SK-N-DZ (cell line): ENCODE measurements at regions not wholly inside any gene's neighbourhood (a gene's known extent, or its start where the extent isn't known, plus 50 kb on each side); places are given as distances from the start of the nearest gene placed in this dataset.
A peak's percentile ranks its signal among the peaks of the same experiment; 100 is the strongest.

ENCODE experiments used
- DNase-seq: peaks from one replicate; pipeline ENCODE4 v3.0.0-alpha.2; 2015; ENCODE audit warnings: low spot score

DNA sequence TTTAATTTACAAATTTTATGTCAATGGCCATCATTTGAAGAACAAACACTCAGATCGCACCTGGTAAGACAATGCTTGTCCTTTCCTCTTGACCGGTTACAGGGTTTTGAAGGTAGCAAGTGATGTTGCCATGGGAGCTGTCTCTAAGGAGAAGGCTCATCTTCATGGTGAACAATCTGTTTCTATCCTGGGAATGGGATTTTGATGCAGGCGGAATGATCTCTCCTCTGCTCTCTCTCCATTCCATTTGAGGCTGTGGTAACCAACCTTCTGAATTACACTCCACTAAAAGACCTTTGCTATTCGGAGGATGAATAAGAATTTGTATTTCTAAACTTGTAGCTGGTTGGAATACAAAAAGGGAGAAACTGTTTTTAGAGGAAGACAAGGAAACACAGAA, 57.9 kb upstream of the SLC5A9 start:
- no peak for DNase-seq

DNA sequence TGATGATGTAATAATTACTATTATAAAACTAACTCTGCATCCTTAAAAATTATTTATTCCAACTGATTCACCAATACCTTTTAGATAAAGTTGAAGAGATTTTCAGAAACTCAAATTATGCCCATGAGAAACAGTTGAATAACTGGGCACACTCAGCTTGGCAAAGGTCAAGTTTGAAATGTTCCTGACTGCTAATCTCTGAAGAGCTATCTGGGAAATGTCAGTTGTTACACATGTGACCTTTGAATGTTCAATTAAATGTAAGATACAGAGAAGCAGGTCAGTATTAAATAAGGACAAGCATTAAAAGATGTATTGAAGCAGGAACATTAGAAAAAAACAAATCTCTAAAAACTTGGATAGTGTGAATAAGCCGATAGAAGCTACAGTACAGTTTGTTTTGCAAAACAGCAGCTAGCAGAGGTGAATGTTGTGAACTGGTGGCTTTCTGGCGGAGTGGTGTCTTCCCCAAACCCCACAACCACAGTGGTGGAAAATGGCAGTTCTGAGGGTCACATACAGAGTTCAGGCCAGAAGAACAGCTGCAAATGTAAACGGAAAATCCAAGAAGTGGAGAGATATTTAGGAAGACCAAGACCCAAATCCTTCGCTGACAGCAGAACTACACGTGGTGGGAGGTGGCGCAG, 61.9 kb upstream of the SLC5A9 start:
- peak; percentile 31 for DNase-seq

DNA sequence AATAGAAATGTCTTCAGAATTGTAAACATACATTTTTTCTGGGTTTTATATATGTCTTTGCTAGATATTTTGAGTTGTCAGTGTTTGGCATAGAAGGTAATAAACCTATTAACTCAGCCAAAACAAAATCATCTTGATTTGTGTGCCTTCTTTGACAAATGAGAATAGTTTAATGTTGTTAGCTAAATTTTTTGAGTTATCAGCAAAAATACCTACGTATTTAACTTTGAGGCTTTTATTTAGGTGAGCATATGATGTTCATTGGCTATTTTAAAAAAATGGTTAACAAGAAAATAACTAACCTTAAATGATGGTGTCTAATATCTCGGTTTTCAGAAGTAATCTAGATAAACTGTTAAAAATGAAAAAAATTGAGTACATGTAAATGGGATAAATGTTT, 83.2 kb upstream of the SLC5A9 start:
- no peak for DNase-seq

DNA sequence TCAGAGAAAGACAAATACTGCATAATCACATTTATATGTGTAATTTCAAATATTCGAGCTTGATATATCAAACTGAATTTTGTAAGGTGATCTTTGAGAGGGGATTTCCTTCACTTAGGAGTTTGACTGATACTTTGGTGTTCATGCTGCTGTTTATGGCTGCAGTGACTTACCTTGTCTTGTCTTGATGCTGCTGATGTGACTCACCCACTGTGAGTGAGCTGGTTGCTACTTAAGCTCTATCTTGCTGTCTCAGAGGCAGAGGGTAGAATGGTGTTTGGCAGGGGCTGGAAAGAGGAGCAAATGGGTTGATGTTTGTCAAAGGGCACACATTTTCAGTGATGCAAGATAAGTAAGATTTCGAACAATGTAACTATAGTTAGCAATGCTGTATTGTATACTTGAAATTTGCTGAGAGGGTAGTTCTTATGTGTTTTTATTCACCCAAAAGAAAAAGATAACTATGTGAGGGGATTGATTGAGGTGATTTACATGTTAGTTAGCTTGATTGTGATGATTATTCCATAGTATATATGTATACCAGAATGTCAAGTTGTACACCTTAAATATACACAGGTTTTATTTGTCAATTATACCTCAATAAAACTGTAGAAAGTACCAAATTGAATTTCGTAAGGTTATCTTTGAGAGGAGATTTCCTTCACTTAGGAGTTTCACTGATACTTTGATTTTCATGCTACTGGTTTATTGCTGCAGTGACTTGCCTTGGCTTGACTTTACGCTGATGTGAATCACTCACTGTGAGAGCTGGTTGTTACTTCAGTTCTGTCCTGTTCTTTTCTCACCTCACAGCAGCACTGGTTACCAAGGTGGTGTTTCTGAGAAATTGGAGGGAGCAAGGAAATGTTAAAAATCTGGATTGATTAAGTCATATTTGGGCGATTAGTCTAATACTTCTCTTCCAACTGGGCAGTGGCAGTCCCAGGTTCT, 94.5 kb upstream of the SLC5A9 start:
- DNase-seq = no peak

DNA sequence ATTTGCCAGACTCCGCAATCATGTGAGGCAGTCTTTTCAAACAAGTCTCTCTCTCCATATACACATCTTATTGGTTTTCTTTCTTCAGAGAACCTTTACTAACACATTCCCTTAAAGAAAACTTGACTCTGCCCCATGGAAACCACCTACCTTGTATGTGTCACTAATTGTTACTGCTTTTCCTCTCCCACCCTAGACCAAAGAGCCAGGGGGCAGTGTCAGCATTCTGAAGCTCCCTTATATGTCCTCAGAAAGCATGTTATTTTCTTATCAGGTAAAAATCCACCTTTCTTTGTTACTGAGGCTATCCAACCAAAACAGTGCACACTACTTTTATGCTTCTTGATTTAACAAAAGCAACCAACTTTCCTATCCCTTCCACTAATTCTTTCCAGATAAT, 98.9 kb upstream of the SLC5A9 start:
- DNase-seq = no peak

DNA sequence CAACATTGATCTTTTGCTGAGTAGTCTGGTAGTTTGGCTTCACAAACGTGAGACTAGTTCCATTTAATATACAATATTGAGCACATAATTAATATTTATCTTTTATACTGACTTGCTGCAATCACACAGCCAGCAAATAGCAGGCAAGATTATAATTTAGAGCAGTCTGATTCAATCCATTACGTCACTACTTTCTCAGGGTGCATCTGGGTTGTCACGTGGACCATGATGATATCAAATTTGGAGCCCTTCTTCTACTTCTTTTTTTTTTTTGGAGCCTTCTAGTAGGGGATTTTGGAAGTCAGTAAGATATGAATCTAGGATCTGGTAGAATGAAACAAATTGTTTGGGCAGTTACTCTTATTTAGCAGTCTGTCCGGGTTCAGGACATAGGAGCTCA, 100.6 kb upstream of the SLC5A9 start:
- no peak for DNase-seq

DNA sequence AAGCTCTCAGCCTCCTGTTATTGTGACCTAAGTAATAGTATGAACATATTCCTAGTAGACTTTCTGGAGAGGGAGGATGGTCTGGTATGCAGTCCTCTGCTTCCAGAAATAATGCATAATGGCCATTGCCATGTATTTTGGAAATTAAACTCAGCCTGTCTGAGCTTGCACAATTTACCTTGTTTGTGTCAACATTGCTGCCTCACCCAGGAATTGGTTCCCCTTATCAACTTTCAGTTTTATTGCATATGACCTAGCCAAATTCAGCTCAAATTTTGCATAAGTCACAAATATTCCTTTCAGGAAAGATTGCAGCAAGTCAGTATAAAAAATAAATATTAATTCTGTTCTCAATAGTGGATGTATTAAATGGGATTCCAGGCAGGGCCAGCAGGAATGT, 101.9 kb upstream of the SLC5A9 start:
- DNase-seq = no peak

DNA sequence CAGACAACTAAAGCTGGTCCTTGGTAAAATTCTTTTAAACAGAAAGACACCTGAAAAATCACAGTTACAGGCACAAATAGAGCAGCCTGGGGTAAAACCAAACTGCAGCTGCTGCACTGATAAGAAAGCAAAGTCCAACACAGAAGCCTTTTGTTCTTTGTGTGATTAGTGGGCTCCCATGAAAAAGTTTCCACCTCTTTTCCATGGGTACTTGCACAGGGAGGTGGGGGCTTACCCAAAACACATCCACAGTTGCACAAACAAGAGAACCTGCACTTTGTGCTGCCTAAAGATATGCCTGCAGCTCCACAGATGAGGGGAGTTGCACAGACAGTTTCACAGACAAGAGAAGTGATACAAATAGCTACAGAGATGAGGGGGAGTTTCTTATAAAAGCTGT, 106.7 kb upstream of the SLC5A9 start:
- no peak for DNase-seq

DNA sequence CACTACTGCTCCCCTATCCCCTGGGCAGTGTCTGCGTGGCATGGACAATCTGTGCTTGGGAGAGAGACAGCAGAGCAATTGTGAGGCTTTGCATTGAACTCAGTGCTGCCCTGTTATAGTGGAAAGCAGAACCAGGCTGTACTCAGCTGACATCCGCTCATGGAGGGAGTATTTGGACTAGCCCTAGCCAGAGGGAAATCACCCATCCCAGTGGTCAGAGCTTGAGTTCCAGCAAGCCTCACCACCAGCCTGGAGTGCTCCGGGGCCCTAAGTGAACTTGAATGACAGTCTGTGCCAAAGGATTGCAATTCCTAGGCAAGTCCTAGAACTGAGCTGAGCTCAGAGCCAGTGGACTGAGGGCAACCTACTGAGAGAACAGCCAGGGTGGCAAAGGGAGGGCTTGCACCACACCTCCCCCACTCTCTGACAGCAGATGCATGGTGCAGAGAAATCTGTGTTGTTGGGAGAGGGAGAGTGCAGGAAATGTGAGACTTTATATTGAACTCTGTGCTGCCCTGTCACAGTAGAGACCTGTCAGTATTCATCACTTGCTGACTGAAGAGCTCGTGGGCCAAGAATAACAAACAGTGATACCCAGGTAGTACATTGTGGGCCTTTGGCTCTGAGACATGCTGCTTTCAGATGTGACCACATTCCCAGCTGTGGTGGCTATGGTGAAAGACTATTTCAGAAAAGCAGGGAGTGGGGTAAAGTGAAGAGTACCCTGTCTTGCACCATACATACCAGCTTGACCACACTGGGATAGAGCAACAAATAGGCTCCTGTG, 107.7 kb upstream of the SLC5A9 start:
- no peak for DNase-seq

DNA sequence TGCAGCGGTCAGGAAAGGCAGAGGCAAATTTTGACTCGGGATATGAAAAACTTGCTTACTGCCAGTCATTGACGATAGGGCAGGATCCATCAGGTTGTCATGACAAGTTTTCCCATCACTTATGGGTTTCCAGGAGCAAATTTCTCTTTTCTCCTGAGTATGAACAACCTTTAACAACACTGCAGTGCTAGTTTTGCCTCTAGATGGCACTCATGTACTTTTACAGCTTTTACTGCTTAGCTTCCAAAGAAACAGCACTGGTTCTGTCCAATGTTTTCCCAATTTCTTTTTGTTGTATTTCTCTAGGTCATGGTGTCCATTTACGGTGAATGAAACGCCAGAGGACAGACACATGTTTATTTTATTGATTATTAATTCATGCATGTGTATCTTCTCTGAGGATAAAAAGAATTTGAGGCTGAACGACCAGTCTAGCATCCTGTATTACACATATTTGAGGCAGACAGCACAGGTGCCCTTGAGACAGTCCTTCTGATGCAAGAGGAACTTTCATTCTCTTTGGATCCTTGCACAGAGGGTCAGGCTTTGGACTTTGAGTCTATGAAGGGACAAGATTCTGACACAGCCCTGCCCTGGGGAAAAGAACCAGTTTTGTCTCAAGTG, 112.3 kb upstream of the TRABD2B start:
- peak; percentile 66 for DNase-seq

DNA sequence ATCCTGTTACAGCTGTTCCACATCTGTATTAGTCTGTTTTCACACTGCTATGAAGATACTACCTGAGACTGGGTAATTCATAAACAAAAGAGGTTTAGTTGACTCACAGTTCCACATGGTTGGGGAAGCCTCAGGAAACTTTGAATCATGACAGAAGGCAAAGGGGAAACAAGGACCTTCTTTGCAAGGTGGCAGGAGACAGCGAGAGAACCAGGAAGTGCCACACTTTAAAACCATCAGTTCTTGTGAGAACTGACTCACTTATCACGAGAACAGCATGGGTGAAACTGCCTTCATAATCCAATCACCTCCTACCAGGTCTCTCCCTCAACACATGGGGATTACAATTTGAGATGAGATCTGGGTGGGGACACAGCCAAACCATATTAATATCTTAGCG, 110.3 kb upstream of the TRABD2B start:
- DNase-seq = no peak

DNA sequence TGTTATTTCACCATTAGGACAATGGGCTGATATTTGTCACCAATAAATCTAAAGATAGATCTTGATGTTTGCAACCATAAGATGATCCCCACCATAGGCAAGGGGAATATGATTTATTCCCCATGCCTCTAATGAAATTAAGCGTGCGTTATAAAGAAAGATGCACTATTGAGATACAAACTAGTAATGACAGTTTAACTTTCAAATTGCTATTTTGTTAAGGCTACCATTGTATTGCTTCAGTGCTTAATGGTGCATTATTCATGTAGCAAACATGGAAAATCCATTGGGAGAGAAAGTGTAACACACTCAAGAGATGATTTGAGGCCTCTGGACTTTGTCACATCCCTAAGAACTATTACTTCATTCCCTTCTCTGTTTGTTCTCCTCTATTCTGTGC, 108.9 kb upstream of the TRABD2B start:
- peak; percentile 79 for DNase-seq

DNA sequence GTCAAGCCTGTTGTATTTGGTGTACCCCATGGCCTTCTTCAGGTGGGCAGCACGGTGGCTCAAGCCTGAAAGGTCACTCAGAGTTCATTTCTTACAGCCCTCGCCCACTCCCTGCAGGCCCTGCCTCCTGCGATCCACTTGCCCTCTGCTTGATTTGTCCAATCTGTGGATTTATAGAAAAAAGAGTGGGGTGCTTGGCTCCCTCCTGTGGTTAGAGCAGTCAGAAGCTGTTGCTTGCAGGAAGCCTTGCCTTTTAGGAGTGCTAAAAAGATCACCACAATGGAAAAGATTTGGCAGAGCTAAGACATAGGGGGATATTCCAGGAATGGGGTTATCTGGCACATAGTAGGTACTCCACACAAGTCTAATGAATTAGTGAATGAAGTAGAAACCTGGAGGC, 108.0 kb upstream of the TRABD2B start:
- peak; percentile 37 for DNase-seq

DNA sequence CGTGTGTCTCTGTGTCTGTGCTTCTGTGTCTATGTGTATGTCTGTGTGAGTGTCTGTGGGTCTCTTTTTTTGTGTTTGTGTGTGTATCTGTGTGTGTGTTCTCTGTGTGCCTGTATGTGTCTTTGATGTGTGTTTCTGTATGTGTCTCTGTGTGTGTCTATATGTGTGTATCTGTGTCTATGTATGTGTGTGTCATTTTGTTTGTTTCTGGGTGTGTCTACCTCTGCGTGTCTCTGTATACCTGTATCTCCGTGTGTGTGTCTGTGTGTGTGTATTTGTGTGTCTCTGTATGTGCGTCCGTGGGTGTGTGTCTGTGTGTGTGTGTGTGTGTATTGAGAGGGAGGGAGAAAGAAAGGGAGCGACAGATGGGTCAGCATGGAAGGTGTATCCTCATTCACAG, 106.3 kb upstream of the TRABD2B start:
- DNase-seq = no peak

DNA sequence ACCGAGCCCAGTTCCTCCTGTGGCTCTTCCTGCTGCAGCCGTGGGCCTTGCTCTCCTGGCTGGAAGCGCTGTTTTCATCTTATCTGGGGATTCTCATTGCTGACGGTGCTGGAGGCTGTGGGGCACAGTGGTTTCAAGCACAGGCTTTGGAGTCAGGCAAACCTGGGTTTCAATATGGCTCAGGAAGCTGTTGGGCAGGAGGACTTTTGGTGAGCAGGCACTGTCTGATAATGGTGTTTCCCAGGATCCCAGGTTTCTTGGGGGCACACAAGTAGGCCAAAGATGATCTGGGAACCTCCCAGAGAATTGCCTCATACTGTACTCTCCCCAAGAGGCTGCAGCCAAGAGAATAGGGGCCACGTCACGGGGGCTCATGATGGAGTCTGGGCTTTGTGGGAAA, 105.6 kb upstream of the TRABD2B start:
- no peak for DNase-seq

DNA sequence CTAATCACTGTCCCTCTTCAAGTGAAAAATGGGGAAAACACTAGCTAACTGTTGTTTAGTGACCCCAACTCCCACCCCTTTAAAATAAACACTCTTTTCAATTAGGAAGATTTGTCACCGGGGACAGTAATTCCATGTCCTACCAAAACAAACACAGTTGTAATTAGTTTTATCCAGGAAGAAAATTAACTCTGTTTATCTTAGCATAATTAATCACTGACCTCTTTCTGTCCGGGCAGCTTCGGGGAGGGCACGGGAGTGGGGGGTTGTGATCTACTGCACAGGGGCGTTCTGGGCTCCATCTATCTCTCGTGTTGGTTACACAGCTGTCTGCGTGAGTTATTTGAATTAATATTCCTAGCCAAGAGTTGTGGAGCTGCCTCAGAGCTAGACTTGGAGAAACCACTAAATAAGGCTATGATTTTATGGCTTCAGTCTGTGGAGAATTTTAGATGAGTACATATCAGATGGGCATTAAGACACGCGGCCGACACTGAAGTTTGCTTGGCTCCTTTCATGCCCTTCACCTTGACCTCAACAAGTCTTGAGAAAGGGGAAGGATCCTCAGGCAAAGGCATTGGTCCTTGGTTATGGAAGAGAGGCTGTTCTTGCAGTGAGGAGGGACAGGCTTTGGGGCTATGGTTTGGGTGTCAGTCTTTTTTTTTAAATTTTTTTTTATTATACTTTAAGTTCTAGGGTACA, 102.0 kb upstream of the TRABD2B start:
- no peak for DNase-seq

DNA sequence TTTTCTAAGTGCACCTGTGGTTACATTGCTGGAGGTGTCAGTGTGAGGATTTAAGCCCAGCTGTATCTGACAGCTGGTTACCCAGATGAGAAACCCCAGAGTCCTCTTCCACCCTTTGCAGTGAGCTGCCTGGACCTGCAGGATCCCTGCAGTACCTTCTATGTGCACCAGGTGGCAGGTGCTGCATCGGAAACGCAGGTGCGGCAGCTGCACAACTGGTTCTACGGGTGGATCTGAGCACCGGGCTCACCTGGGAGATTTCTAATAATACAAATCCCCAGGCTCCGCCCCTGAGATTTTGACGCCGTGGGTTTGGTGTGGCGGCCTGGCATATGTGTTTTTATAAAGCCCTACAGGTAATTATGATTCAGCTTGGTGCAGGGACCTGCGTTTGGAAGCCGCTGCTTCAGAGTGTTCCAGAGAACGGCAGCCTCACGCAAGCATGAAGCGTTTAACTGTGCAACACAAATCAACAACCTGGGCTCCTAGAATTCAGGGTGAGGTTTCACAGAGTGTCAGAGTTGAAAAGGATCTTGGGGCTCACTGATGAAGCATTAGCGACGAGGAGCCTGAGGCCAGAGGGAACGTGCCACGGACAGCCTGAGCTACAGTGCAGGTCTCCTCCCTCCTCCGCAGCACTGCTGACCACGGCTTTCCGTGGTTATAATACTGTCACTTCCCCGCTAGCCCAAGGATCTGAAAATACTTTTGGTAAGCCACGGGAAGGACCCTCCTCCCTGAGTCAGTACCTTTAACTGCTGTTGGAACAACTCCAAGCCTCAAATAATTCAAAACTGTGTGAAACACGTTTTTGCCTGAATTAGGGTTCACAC, 96.7 kb upstream of the TRABD2B start:
- DNase-seq = peak; percentile 74

DNA sequence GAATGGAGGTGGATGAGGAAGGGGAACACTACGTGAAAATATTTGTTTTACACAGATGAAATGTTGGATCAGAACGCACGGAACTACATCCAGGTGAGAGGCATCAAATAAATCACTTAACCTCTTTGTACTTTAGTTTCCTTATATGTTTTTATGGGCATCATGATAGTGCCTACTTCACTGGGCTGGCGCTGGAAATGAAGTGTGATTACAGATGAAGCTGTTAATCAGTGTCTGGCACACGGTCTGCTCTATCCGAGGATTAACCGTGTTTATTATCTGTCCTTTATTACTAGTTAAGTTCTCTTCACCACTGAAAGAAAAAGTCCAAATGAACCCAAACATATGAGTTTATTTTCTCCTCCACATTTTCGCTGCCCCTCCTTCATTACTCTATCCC, 96.0 kb upstream of the TRABD2B start:
- DNase-seq = no peak

DNA sequence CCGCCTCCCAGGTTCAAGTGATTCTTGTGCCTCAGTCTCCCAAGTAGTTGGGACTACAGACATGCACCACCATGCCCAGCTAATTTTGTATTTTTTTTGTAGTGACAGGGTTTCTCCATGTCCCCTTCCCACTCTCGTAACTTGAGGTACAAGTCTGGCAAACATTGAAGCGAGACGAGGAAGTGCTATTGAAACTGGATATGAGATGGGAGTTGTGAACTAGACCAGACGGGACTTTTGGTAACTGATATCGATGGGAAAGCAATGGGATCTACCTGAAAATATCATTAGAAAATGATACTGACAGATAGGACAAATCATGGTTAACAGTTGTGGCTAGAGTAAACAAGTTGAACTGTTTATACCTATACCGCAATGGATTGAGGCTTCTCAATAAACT, 95.2 kb upstream of the TRABD2B start:
- no peak for DNase-seq

DNA sequence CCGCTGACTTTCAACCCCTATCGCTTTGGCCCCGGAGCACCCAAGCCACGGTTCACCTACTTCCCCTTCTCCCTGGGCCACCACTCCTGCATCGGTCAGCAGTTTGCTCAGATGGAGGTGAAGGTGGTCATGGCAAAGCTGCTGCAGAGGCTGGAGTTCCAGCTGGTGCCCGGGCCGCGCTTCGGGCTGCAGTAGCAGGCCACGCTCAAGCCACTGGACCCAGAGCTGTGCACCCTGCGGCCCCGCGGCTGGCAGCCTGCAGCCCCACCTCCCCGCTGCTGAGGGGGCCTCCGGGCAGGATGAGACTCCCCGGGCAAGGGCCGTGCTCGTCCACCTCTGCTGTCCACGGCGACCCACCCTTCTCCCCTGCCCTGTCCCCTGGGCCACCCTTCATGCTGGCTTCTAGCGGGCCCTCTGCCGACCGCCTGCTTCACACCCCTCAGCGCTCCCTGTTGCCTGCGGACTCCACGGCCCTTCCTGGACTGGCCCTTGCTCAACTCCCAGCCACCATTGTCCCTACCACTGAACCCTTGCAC, 92.2 kb upstream of the TRABD2B start:
- DNase-seq = no peak
